Fibroblast of skin of right biceps (primary cell): ENCODE measurements at regions not wholly inside any gene's neighbourhood (a gene's known extent, or its start where the extent isn't known, plus 50 kb on each side); places are given as distances from the start of the nearest gene placed in this dataset.
"Not testable (repeated sequence)": the region's sequence is repeated elsewhere in the genome, so short reads cannot be mapped to it uniquely, and the experiment has no call there.

ENCODE experiments used
- DNase-seq: peaks from one replicate; pipeline ENCODE4 v3.0.0-alpha.2; 2013

DNA sequence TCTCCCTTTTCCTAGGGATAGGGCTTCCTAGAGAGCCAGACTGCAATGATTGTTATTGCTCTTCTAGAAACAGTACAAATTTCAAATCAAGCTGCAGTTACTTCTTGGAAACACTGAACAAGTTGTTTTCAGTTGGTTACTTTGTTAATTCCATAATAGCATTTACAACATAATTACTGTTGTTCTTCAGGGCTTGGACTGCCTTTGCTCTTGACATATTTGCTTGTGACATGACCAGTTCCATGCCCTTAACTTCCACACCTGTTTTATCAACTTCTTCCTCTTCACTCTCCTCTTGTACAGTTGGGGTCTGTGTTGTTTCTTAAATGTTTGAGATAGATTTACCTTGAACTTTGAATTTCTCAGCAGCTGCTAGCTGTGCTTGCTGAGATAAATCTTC is 104.4 kb downstream of the SEC23IP start:
- DNase-seq, result no peak

- no peak for DNase-seq
Observed at GRCh38 chr10:119997429-119997828, 104.9 kb downstream of the SEC23IP start.

GRCh38 chr10:120002785-120003184 is 110.3 kb downstream of the SEC23IP start:
- DNase-seq, result no peak

DNA sequence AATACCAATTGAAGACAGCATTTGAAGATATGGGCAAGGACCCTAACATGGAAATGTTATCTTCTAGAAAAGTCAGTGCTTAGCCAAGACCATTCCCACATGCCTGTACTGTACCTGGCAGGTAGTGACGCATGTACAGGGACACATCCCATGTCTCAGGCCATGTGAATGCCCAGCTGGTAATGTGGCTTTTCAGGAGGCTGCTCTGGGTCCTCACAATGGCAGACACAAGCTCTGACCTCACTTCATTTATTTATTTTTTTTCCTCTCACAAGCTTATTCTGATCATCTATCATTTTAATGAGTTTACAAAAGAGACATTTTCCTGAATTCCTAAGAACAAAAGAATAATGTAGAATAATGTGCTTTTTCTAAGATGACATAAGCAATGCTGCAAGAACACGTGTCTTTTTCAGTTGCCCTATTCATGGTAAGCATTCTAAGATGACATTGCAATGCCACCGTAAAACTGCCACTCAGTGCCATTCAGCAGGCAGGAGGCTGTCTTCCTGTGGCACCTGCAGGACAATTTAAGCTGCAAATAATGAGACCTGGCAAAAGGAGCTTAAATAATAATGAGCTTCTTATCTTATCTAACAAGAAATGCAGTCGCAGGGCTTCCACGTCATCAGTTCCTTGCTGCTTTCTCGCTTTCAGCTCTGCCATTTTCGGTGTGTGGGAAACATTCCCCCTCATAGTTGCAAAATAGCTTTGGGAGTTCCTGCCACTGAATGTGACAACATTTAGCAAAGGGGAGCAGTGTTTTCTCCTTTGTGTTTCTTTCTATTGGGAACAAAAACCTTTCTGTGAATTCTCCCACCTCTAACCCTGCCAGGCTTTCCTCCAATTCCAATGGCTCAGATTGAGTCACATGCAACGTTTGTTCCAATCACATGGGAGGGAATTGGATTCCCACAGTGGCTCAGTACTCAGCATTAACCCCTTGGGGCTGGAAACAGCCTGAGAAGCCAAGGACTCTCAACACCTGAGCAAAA is 113.0 kb downstream of the SEC23IP start:
- DNase-seq, result no peak

- no peak for DNase-seq
Observed at GRCh38 chr10:120007261-120007660, 114.7 kb downstream of the SEC23IP start.

DNA sequence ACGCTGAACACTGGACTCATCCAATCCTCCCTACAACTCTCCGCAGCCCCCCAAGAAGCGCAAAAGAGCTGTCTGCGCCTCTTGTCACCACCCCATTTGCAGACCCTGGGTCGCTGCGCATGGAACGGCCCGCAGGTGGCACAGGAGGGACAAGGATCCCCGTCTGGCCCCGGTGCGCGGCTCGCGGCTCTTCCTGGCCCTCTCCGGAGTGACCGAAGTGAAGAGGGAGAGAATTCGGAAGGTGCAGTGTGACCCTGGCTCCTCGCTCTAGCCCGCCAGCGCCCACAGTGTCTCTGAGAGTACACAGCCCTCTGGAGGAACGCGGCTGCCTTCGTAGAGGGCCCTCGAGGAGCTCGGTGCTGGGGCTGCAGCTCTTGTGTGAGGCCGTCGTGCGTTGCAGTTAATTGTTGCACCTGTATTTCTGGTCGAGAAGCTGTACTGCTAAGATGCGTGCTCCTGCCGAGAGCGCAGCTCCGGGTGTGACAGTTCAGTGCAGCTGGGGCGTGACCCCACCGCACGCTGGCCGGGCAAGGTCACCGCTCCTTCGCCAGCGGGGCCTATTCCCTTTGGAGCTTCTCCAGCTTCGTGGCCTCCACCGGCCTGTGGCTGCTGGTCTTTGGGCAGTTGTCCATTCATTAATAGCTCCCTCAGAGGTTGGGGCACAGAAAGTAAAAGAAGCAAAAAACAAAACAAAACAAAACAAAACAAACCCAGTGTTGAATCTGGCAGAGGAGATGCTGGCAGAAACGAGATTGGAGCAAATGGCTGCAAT is 119.0 kb downstream of the SEC23IP start:
- DNase-seq, result no peak

GRCh38 chr10:120012131-120012400 is 119.5 kb downstream of the SEC23IP start:
- no peak for DNase-seq

- DNase-seq, result no peak
Observed at GRCh38 chr10:120012566-120012965, 120.0 kb downstream of the SEC23IP start.

- DNase-seq, result no peak
Observed at GRCh38 chr10:120014031-120014430, 121.5 kb downstream of the SEC23IP start.

- no peak for DNase-seq
Observed at GRCh38 chr10:120015064-120015463, 122.5 kb downstream of the SEC23IP start.

- DNase-seq, result no peak
Observed at GRCh38 chr10:120016906-120017305, 124.4 kb downstream of the SEC23IP start.

DNA sequence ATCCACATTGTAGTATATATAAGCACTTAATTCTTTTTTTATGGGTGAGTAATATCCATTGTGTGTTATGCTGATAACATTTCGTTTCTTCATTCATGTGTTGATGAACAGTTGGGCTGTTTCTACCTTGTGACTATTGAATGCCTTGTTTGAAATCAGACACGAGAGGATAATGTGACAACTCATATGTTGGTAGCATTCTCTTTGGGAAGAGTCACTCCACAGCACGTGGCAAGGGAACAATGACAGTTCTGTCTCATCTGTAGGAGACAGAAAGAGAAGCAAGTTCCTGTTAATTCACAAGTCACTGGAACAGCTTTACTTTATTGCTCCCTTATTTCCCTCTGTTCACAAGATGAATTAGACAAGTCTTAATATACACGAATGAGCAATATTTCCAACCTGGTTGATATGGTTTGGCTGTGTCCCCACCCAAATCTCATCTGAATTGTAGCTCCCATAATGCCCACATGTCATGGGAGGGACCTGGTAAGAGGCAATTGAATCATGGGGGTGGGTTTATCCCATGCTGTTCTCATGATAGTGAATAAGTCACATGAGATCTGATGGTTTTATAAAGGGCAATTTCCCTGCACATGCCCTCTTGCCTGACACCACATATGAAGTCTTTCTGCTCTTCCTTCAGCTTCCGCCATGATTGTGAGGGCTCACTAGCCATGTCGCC is 125.3 kb downstream of the SEC23IP start:
- DNase-seq, result no peak

GRCh38 chr10:120018695-120019094 is 126.2 kb downstream of the SEC23IP start:
- no peak for DNase-seq

DNA sequence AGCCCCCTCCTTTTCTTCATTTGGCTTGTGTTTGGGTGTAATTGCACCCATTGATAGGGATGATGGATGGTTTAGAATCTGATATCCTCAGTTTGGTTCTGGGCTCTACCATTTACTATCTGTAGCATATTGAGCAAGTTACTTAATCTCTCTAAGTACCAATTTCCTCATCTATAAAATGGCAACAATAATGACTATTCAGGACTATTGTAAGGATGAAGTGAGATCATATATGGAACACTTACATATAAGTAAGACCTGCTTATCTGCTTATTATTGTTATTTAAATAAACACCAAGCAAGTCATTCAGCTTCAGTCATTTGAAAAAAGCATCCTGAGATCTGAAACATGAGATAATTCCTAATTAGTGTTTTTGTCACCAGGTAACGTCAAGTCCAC is 127.0 kb downstream of the SEC23IP start:
- DNase-seq, result no peak

DNA sequence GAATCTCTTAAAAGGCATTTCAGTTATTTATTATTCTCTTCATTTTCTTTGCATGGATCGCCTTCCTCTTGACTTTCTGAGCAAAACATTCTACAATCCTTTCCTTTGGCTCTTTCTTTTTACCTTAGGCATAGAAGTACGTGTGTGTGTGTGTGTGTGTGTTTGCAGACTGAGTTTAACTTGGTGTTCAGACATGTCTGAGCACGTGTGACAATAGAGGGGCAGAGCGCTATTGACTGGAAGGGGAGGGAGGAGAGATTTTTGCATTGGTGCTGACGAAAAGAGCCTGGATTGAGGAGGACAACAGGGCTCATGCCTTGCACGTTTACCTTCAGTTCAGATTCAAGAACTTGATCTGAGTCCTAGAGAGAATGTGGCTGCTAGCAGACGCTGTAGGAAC is 129.8 kb downstream of the SEC23IP start:
- DNase-seq, result no peak

GRCh38 chr10:120034236-120034635 is 141.7 kb downstream of the SEC23IP start:
- DNase-seq, result no peak

DNA sequence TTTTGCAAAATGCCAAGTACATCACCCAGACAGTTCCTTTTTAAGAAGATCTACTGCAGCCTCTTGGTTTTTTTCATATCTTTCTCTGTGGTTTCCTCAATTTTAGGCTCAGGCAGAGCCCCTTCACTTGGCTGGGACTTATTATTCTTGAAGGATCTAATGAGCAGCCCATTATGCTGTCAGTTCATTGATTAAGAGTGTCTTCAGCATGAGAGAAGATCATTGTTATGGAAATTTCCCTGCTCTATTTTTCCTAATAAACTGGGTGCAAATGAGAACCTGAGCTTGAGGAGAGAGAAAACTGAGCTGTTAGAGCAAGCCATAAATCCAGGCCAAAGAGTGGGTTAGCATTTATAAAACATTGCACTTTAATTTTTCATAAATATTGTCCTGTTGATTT is 146.5 kb downstream of the SEC23IP start:
- DNase-seq, result no peak

- DNase-seq, result no peak
Observed at GRCh38 chr10:120039826-120040225, 147.3 kb downstream of the SEC23IP start.

- no peak for DNase-seq
Observed at GRCh38 chr10:120041807-120042559, 149.5 kb downstream of the SEC23IP start.

DNA sequence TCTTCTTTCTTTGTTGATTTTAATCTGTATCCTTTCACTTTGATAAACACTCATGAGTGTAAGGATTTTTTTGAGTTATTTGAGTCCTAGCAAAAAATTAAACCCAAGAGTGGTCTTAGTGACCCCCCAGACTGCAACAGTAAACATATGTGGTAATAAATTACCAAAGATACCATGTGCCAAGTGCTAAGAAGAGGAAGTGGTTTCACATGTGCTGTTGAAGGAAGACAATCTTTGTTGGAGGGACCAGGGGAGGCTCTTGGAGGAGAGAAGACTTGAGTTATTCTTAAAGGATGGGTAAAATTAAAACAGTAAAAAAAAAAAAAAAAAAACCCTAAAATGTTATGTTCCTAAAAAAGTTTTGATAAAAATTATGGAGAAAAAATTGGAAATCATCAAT is 150.2 kb downstream of the SEC23IP start:
- DNase-seq, result no peak

- not testable (repeated sequence) for DNase-seq
Observed at GRCh38 chr10:120047373-120047772, 154.8 kb downstream of the SEC23IP start.

GRCh38 chr10:120047926-120048325 is 155.4 kb downstream of the SEC23IP start:
- no peak for DNase-seq

DNA sequence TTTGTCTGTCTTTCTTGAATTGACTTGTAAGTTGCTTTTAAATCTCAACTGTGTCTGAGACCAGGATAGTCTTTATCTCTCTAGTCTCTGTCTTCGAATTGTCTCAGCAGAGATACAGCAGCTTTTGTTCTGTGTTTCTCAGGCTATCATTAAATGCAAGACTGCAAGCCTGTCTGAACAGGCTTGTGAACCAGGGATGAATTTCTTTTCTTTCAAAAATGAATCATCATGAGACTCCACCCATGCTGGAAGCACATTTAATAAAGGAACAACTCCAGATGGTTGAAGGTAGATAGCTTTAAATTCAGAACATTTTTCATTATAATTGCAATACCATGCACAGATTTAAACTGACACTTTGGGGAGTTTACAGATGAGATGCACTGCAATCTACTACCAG is 155.9 kb downstream of the SEC23IP start:
- no peak for DNase-seq
